ELR (cell line): ENCODE measurements at regions not wholly inside any gene's neighbourhood (a gene's known extent, or its start where the extent isn't known, plus 50 kb on each side); places are given as distances from the start of the nearest gene placed in this dataset.

Experiments used
- DNase-seq: peaks from one replicate; pipeline ENCODE4 v3.0.0-alpha.2; 2015; ENCODE audit warnings: low read depth

GRCh38 chr22:48369789-48370507 lies 1457.7 kb downstream of the BRD1 start:
- DNase-seq = no peak

- no peak for DNase-seq
These were observed 1458.6 kb downstream of the BRD1 start for GRCh38 chr22:48368975-48369525.

GRCh38 chr22:48367731-48368130 lies 1459.9 kb downstream of the BRD1 start:
- no peak for DNase-seq

- no peak for DNase-seq
These were observed 1461.1 kb downstream of the BRD1 start for GRCh38 chr22:48366591-48366990.

GRCh38 chr22:48366056-48366455 lies 1461.6 kb downstream of the BRD1 start:
- DNase-seq = no peak

- DNase-seq = no peak
These were observed 1462.3 kb downstream of the BRD1 start for GRCh38 chr22:48365386-48365785.

GRCh38 chr22:48362721-48363404 lies 1464.8 kb downstream of the BRD1 start:
- DNase-seq = no peak

GRCh38 chr22:48361099-48361639 lies 1466.5 kb downstream of the BRD1 start:
- no peak for DNase-seq

- no peak for DNase-seq
These were observed 1468.1 kb downstream of the BRD1 start for GRCh38 chr22:48359613-48359965.

- DNase-seq = no peak
These were observed 1468.6 kb downstream of the BRD1 start for GRCh38 chr22:48358886-48359612.

- DNase-seq = no peak
These were observed 1469.7 kb downstream of the BRD1 start for GRCh38 chr22:48357961-48358360.

- DNase-seq = no peak
These were observed 1470.5 kb downstream of the BRD1 start for GRCh38 chr22:48357196-48357595.

- no peak for DNase-seq
These were observed 1470.9 kb downstream of the BRD1 start for GRCh38 chr22:48356731-48357130.

- DNase-seq = no peak
These were observed 1473.6 kb downstream of the BRD1 start for GRCh38 chr22:48354096-48354495.

- no peak for DNase-seq
These were observed 1474.3 kb downstream of the BRD1 start for GRCh38 chr22:48353116-48353947.

- no peak for DNase-seq
These were observed 1475.4 kb downstream of the BRD1 start for GRCh38 chr22:48352086-48352911.

GRCh38 chr22:48351376-48352085 lies 1476.1 kb downstream of the BRD1 start:
- DNase-seq = no peak

GRCh38 chr22:48350456-48350855 lies 1477.2 kb downstream of the BRD1 start:
- DNase-seq = no peak

- no peak for DNase-seq
These were observed 1478.8 kb downstream of the BRD1 start for GRCh38 chr22:48348855-48349254.

- no peak for DNase-seq
These were observed 1480.4 kb downstream of the BRD1 start for GRCh38 chr22:48347311-48347710.
